ENCODE measurements at regions not wholly inside any gene's neighbourhood (a gene's known extent, or its start where the extent isn't known, plus 50 kb on each side); places are given as distances from the start of the nearest gene placed in this dataset.

DNA sequence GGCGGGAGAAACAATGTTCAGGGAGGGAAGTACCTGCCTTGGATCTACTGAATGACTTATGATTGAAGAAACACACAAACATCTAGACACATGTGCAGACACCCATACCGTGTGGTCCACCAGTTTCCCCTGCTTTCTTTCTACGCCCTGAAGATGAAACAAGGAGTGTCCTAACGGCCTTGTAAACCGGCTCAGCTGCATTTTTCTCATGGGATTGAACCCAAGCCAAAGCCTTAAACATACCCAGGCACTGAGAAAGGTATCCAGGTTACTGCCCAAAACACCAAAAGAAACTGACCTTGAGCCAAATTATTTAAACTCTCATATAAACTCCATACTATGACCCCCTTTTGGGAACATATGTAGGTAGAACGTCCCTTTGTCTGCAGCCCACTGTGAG is 630.0 kb upstream of the RGS18 start:
- Histone ChIP-seq H3K27me3 (ENCODE audit: control insufficient read depth, insufficient read depth, low read length) (no peaks in the 10 kb centered on the region), H3K36me3 (ENCODE audit: control insufficient read depth, insufficient read depth, low read length) (no peaks in the 10 kb centered on the region), H3K4me3 (ENCODE audit: low read length) (no peak overlapping the region), H3K9me3 (replicated peaks; ENCODE audit: control insufficient read depth, low read depth, low read length) (no peaks in the 10 kb centered on the region), H3K27ac (ENCODE audit: low read length) (no peak overlapping the region), H3K4me1 (ENCODE audit: control insufficient read depth, insufficient read depth, low read length) (no peaks in the 10 kb centered on the region)
- 24% methylated on average over 4 of the region's 6 CpGs for WGBS (ENCODE audit: insufficient coverage)
- no peak for DNase-seq

DNA sequence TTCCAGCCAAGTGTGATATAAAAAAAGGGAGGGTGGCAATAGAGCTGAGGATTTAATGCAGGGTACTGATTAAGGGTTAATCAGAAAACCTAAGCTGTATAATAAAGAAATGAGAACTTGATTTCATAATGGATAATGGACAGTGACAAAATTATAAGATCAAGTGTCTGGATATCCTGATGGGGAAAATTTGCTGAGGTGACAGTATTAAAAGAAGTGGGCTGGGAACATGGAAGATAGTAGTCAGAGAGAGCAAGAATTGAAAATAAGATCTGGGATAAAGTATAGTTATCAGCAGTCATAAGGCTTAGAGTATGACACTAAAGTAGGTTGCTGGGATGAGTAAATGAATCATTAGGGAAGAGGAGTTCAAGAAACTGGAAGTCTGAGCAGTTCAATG is 627.3 kb upstream of the RGS18 start:
- no peak for DNase-seq
- no peaks in the 10 kb centered on the region for H3K27me3 ChIP-seq (ENCODE audit: control insufficient read depth, insufficient read depth, low read length)
- H3K4me1 ChIP-seq (ENCODE audit: control insufficient read depth, insufficient read depth, low read length): no peaks in the 10 kb centered on the region
- no peaks in the 10 kb centered on the region for H3K36me3 ChIP-seq (ENCODE audit: control insufficient read depth, insufficient read depth, low read length)
- H3K9me3 ChIP-seq (replicated peaks; ENCODE audit: control insufficient read depth, low read depth, low read length): no peaks in the 10 kb centered on the region
- no peak overlapping the region for H3K4me3 ChIP-seq (ENCODE audit: low read length)
- H3K27ac ChIP-seq (ENCODE audit: low read length): no peak overlapping the region

DNA sequence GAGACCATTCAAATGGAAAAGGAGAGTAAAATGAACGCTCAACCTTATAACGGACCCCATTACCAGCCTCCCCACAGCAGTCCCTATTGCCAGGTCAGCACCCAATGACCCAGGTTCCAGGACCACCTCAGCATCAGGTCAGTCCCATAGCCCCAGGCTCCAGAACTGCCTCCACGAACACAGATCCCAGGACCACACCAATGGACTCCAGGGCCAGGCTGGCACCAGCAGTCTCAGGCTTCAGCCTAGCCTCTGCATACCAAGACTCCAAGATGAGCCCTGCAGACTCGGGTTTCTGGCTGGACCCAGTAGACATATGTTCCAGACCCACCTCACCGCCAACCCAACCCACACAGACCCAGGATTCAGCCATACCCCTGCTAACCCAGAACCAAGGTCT is 625.0 kb upstream of the RGS18 start:
- no peak for DNase-seq
- H3K9me3 ChIP-seq (replicated peaks; ENCODE audit: control insufficient read depth, low read depth, low read length): peaks cover 2% of the 10 kb centered on the region
- WGBS (ENCODE audit: insufficient coverage): no CpG with 5 or more reads among the region's 5 CpGs
- no peak overlapping the region for H3K27ac ChIP-seq (ENCODE audit: low read length)
- no peaks in the 10 kb centered on the region for H3K4me1 ChIP-seq (ENCODE audit: control insufficient read depth, insufficient read depth, low read length)
- no peak overlapping the region for H3K4me3 ChIP-seq (ENCODE audit: low read length)
- H3K36me3 ChIP-seq (ENCODE audit: control insufficient read depth, insufficient read depth, low read length): no peaks in the 10 kb centered on the region
- no peaks in the 10 kb centered on the region for H3K27me3 ChIP-seq (ENCODE audit: control insufficient read depth, insufficient read depth, low read length)

DNA sequence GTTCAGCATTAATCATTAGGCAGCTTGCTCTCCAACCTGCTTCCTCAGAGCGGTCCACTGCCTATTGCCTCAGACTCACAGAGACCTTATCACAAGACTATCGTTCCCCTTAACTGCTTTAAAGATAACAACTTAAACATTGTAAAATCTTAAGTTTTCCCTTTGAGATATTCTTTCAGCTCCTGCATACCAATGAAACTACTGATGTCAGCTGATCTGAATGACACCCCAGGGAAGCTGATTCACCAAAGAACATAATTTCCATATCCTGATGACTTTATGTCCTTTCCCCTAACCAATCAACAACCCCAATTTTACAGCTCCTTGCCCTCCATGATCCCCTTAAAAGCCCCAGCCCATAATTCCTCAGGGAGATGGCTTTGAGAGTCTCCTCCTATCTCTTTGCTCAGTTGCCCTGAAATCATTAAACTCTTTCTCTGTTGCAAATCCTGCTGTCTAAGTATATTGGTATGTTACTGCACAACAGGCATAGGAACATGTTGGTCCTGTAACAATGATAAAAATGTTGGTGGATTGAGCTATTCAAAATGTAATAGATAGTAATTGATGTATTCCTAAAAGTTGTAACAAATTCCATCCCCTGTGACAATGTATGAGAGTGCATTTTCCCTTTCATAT is 621.4 kb upstream of the RGS18 start:
- DNase-seq: no peak
- 100% methylated on average over 1 of the region's 2 CpGs for WGBS (ENCODE audit: insufficient coverage)
- Histone ChIP-seq H3K27me3 (ENCODE audit: control insufficient read depth, insufficient read depth, low read length) (no peaks in the 10 kb centered on the region), H3K9me3 (replicated peaks; ENCODE audit: control insufficient read depth, low read depth, low read length) (peaks cover 2% of the 10 kb centered on the region), H3K4me1 (ENCODE audit: control insufficient read depth, insufficient read depth, low read length) (no peaks in the 10 kb centered on the region), H3K4me3 (ENCODE audit: low read length) (no peak overlapping the region), H3K36me3 (ENCODE audit: control insufficient read depth, insufficient read depth, low read length) (no peaks in the 10 kb centered on the region), H3K27ac (ENCODE audit: low read length) (no peak overlapping the region)

DNA sequence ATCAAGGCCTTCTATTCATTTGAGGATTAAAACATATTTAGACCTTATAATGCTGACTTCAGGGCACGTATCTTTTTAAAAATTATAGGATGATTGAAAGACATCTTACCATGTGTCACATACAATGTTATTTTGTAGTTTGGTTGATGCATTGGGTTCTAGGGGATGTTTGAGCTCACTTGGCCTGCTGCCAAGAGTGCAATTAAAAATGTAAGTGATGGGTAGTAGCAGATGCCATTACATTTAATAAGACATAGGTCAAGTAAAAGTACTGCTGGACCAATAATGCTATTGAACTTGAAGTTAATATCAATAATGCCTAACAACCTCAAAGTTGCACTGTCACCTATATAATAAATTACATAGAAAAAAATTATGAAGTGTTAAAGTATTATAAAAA is 616.5 kb upstream of the RGS18 start:
- H3K4me3 ChIP-seq (ENCODE audit: low read length): no peak overlapping the region
- no CpG with 5 or more reads among the region's 1 CpG for WGBS (ENCODE audit: insufficient coverage)
- H3K36me3 ChIP-seq (ENCODE audit: control insufficient read depth, insufficient read depth, low read length): no peaks in the 10 kb centered on the region
- no peaks in the 10 kb centered on the region for H3K4me1 ChIP-seq (ENCODE audit: control insufficient read depth, insufficient read depth, low read length)
- H3K27me3 ChIP-seq (ENCODE audit: control insufficient read depth, insufficient read depth, low read length): no peaks in the 10 kb centered on the region
- DNase-seq: no peak
- H3K27ac ChIP-seq (ENCODE audit: low read length): no peak overlapping the region
- H3K9me3 ChIP-seq (replicated peaks; ENCODE audit: control insufficient read depth, low read depth, low read length): peaks cover 2% of the 10 kb centered on the region

DNA sequence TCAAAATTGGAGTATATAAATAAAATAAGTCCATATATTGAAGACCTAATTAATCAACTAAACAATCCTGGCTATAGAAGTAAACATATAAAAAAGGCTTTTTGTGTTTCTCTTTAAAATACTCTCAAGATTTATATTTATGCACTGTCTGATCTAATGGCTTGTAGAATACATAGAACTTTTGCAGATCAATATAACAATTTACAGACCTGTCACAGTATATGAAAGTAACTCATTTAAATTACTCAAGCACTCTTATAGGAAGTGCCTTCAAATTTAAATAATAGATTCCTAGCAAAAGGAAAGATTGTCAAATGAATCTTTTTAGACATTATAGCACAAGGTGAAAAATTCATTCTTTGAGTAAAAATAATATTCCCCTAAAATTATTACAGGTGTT is 615.8 kb upstream of the RGS18 start:
- no peak for DNase-seq
- no peak overlapping the region for H3K4me3 ChIP-seq (ENCODE audit: low read length)
- no peaks in the 10 kb centered on the region for H3K9me3 ChIP-seq (replicated peaks; ENCODE audit: control insufficient read depth, low read depth, low read length)
- H3K27me3 ChIP-seq (ENCODE audit: control insufficient read depth, insufficient read depth, low read length): no peaks in the 10 kb centered on the region
- H3K27ac ChIP-seq (ENCODE audit: low read length): no peak overlapping the region
- H3K36me3 ChIP-seq (ENCODE audit: control insufficient read depth, insufficient read depth, low read length): no peaks in the 10 kb centered on the region
- no peaks in the 10 kb centered on the region for H3K4me1 ChIP-seq (ENCODE audit: control insufficient read depth, insufficient read depth, low read length)

DNA sequence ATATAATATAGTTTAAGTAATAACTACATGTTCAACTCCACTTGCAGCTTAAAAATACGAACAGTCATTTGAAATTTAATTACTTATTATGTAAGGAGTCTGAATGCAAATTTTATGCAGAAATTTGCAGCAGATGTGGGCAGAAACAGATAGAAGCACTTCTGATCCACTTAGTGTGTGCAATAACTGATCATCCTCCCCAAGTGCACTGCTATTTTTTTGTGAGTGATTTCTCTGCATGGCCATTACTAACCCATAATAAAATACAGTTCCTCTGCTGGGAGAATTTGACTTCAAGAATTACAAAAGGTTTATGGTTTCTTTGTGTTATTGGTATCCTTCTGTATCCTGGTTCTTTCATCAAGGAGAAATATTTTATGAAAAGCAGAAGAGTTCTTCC is 611.5 kb upstream of the RGS18 start:
- WGBS (ENCODE audit: insufficient coverage): no CpG with 5 or more reads among the region's 1 CpG
- no peak overlapping the region for H3K4me3 ChIP-seq (ENCODE audit: low read length)
- no peak overlapping the region for H3K27ac ChIP-seq (ENCODE audit: low read length)
- H3K27me3 ChIP-seq (ENCODE audit: control insufficient read depth, insufficient read depth, low read length): no peaks in the 10 kb centered on the region
- H3K9me3 ChIP-seq (replicated peaks; ENCODE audit: control insufficient read depth, low read depth, low read length): no peaks in the 10 kb centered on the region
- no peaks in the 10 kb centered on the region for H3K36me3 ChIP-seq (ENCODE audit: control insufficient read depth, insufficient read depth, low read length)
- no peaks in the 10 kb centered on the region for H3K4me1 ChIP-seq (ENCODE audit: control insufficient read depth, insufficient read depth, low read length)
- DNase-seq: no peak

DNA sequence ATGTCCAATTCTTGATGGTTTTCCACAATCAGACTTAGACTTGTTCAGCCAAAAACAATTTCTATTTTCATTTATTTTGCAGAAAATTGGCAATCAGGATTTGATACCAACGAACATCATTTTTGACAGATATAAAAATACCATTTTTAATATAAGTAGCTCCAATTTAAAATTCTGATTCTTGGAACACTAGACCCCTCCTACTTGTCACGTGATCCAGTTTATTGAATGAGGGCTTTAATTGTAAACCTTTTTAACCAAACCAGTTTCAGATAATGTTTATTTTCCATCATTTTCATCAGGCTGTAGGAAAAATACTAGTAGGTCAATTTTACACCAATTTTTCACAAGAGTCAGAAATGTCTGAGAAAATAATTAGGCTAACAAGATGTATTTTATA is 607.2 kb upstream of the RGS18 start:
- WGBS (ENCODE audit: insufficient coverage): no CpG with 5 or more reads among the region's 2 CpGs
- Histone ChIP-seq H3K36me3 (ENCODE audit: control insufficient read depth, insufficient read depth, low read length) (no peaks in the 10 kb centered on the region), H3K9me3 (replicated peaks; ENCODE audit: control insufficient read depth, low read depth, low read length) (no peaks in the 10 kb centered on the region), H3K4me3 (ENCODE audit: low read length) (no peak overlapping the region), H3K27me3 (ENCODE audit: control insufficient read depth, insufficient read depth, low read length) (no peaks in the 10 kb centered on the region), H3K4me1 (ENCODE audit: control insufficient read depth, insufficient read depth, low read length) (no peaks in the 10 kb centered on the region), H3K27ac (ENCODE audit: low read length) (no peak overlapping the region)
- no peak for DNase-seq

DNA sequence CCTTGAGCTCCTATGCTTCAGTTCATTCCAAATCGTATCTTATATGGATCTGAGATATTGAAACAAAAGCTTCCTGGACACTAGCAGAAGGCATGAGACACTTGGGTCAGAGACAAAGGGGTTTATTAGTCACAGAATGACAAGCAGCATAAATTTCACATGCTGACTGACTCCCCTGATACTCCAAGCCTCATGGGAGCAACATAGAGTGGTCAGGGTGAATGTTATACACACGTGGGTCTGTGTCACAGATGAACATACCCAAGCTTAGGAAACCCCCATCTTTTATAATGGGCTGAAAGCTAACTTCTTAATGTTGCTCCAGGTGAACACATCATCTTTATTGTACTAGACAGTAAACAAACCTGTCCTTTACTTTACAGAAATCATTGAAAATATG is 599.9 kb upstream of the RGS18 start:
- DNase-seq: no peak
- no peaks in the 10 kb centered on the region for H3K9me3 ChIP-seq (replicated peaks; ENCODE audit: control insufficient read depth, low read depth, low read length)
- H3K27me3 ChIP-seq (ENCODE audit: control insufficient read depth, insufficient read depth, low read length): no peaks in the 10 kb centered on the region
- no CpG with 5 or more reads among the region's 2 CpGs for WGBS (ENCODE audit: insufficient coverage)
- no peaks in the 10 kb centered on the region for H3K36me3 ChIP-seq (ENCODE audit: control insufficient read depth, insufficient read depth, low read length)
- no peak overlapping the region for H3K4me3 ChIP-seq (ENCODE audit: low read length)
- no peak overlapping the region for H3K27ac ChIP-seq (ENCODE audit: low read length)
- no peaks in the 10 kb centered on the region for H3K4me1 ChIP-seq (ENCODE audit: control insufficient read depth, insufficient read depth, low read length)

DNA sequence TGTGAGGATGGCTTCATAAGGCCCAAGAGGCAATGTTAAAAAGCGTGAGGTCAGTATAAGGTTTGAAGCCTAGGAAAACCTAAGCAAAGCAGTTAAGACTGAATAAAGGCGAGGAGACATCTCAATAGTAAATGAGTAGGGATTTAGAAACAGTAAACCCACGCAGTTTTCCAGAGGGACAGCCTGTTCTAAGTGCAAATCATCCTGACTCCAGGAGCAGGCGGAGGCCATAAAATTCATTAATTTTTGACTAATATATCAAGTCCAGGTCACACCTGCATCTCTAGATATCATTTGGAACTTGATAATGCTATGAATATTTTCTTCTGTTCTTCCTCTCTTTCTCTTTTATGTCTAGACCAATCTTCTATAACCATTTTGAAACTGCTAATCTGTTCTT is 597.0 kb upstream of the RGS18 start:
- H3K4me1 ChIP-seq (ENCODE audit: control insufficient read depth, insufficient read depth, low read length): no peaks in the 10 kb centered on the region
- H3K36me3 ChIP-seq (ENCODE audit: control insufficient read depth, insufficient read depth, low read length): no peaks in the 10 kb centered on the region
- 74% methylated on average over 3 of the region's 4 CpGs for WGBS (ENCODE audit: insufficient coverage)
- no peak overlapping the region for H3K27ac ChIP-seq (ENCODE audit: low read length)
- no peaks in the 10 kb centered on the region for H3K9me3 ChIP-seq (replicated peaks; ENCODE audit: control insufficient read depth, low read depth, low read length)
- no peak for DNase-seq
- H3K4me3 ChIP-seq (ENCODE audit: low read length): no peak overlapping the region
- H3K27me3 ChIP-seq (ENCODE audit: control insufficient read depth, insufficient read depth, low read length): no peaks in the 10 kb centered on the region

DNA sequence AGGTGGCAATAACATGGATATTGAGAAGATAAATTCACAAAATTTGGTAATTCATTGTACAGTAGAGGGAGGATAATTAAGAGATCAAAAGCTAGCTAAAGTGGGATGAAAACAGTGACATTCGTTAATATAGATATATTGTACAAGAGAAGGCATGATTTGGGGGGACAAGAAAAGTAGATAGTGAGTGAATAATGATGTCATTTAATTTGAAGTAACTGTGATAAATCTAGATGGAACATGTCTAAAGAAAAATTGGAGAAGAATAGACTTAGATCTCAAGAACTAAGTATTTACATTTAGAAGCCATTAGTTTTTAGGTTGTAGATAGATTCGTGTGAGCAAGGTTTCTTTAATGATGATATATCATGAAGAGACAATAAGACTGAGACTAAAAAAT is 594.0 kb upstream of the RGS18 start:
- WGBS (ENCODE audit: insufficient coverage): no CpG with 5 or more reads among the region's 2 CpGs
- Histone ChIP-seq H3K27me3 (ENCODE audit: control insufficient read depth, insufficient read depth, low read length) (no peaks in the 10 kb centered on the region), H3K36me3 (ENCODE audit: control insufficient read depth, insufficient read depth, low read length) (no peaks in the 10 kb centered on the region), H3K27ac (ENCODE audit: low read length) (no peak overlapping the region), H3K9me3 (replicated peaks; ENCODE audit: control insufficient read depth, low read depth, low read length) (no peaks in the 10 kb centered on the region), H3K4me3 (ENCODE audit: low read length) (no peak overlapping the region), H3K4me1 (ENCODE audit: control insufficient read depth, insufficient read depth, low read length) (no peaks in the 10 kb centered on the region)
- DNase-seq: no peak
